Fibroblast of lung (primary cell): ENCODE measurements at regions not wholly inside any gene's neighbourhood (a gene's known extent, or its start where the extent isn't known, plus 50 kb on each side); places are given as distances from the start of the nearest gene placed in this dataset.

Experiments used
- DNase-seq, 2 donors: peaks; one replicate each; pipeline versions ENCODE4 v3.0.0 to v3.0.0-alpha.2; 2010; ENCODE audit warnings: low read depth in 2 of 2
- H2AFZ ChIP-seq: 2 replicates; pipeline ENCODE4 v1.5.1; 2012; ENCODE audit warnings: low read length, control low read depth, inconsistent platforms
- H3K27ac ChIP-seq: 2 replicates; pipeline ENCODE4 v1.5.1; 2011; ENCODE audit warnings: low read length, control low read depth; ENCODE audit not compliant: insufficient read depth
- H3K27me3 ChIP-seq: 2 replicates; pipeline ENCODE4 v1.5.1; 2011; ENCODE audit warnings: mild to moderate bottlenecking, low read length; ENCODE audit not compliant: control insufficient read depth, insufficient read depth
- H3K36me3 ChIP-seq: 2 replicates; pipeline ENCODE4 v1.5.1; 2011; ENCODE audit warnings: low read length; ENCODE audit not compliant: control insufficient read depth, insufficient read depth
- H3K4me1 ChIP-seq: 2 replicates; pipeline ENCODE4 v1.5.1; 2011; ENCODE audit warnings: low read length; ENCODE audit not compliant: control insufficient read depth, insufficient read depth; ENCODE audit errors: extremely low read depth
- H3K4me2 ChIP-seq: 2 replicates; pipeline ENCODE4 v1.5.1; 2011; ENCODE audit warnings: low read length, control low read depth; ENCODE audit not compliant: insufficient read depth; ENCODE audit errors: extremely low read depth
- H3K4me3 ChIP-seq, 4 experiments: fragments of 200-600 bp in 1 of 4; sonication (generic) in 1 of 4; replicated peaks in 1 of 4; 2 replicates each; pipeline ENCODE4 v1.5.1; 2011 to 2016; ENCODE audit warnings: low read length in 4 of 4, low read depth in 3 of 4, mild to moderate bottlenecking in 3 of 4, control low read depth in 2 of 4, inconsistent platforms in 1 of 4, mixed read lengths in 1 of 4; ENCODE audit not compliant: insufficient read depth in 1 of 4; ENCODE audit errors: control extremely low read depth in 1 of 4
- H3K79me2 ChIP-seq: 2 replicates; pipeline ENCODE4 v1.5.1; 2012; ENCODE audit warnings: mild to moderate bottlenecking, low read length, inconsistent platforms; ENCODE audit not compliant: control insufficient read depth, insufficient read depth
- H3K9ac ChIP-seq: 2 replicates; pipeline ENCODE4 v1.5.1; 2011; ENCODE audit warnings: mild to moderate bottlenecking, low read length, control low read depth; ENCODE audit not compliant: insufficient read depth
- H3K9me3 ChIP-seq: 2 replicates; pipeline ENCODE4 v1.5.1; 2012; ENCODE audit warnings: low read depth, low read length; ENCODE audit not compliant: control insufficient read depth, insufficient read depth
- H4K20me1 ChIP-seq: 2 replicates; pipeline ENCODE4 v1.5.1; 2011; ENCODE audit warnings: low read length; ENCODE audit not compliant: control insufficient read depth, insufficient read depth; ENCODE audit errors: extremely low read depth
- EZH2 ChIP-seq: IDR thresholded peaks from 2 replicates; pipeline ENCODE4 v1.5.1; 2012; ENCODE audit warnings: low read length, control low read depth, mild to moderate bottlenecking; ENCODE audit errors: missing control alignments
- TF ChIP-seq, protein P1 (sequence below), 2 donors: IDR thresholded peaks in 1 of 2; conservative IDR thresholded peaks in 1 of 2; 1 replicate in 1 of 2; 2 replicates in 1 of 2; pipeline ENCODE4 v1.5.1; 2011 to 2012; ENCODE audit warnings: low read length in 2 of 2, control low read depth in 1 of 2, inconsistent platforms in 1 of 2, low read depth in 1 of 2, mild to moderate bottlenecking in 1 of 2

DNA sequence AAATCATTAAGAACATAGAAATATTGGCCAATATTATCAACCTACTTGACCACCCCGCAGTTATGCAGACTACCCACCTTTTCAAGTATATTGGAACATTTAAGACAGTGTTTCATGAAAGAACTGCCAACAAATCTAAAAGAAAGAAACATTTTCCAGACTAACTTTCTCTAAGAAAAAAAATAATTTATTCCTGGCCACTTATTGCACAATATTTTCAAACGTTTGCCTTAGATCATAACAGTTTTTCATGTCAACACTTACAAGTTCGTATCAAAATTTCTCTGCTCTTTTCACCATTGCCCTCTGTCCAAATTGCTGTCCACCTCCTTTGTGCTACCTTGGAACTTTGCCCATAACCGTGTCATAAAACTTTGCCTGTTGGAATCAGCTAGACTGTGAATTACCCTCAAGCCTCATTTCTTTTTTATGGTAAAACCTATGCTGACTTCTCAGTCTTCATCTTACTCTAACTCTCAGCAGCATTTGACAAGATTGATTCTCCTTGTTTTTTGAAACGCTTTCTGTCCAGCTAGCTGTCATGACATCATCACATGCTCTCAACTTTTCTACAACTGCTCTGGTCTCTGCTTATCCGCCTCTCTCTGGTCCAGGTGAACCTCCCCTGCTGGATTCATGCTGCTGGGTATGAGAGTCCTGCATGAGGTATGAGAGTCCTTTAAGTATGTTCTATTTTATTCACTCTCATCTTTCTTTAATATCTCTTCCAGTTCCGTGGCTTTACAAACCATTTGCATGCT, 92.8 kb upstream of the CHRM3 start:
- no peaks in the 10 kb centered on the region for H4K20me1 ChIP-seq
- H3K27me3 ChIP-seq: no peaks in the 10 kb centered on the region
- H3K9me3 ChIP-seq: no peaks in the 10 kb centered on the region
- H3K9ac ChIP-seq: no peak overlapping the region
- H3K27ac ChIP-seq: no peak overlapping the region
- DNase-seq: no peak
- TF ChIP-seq, protein P1, sequence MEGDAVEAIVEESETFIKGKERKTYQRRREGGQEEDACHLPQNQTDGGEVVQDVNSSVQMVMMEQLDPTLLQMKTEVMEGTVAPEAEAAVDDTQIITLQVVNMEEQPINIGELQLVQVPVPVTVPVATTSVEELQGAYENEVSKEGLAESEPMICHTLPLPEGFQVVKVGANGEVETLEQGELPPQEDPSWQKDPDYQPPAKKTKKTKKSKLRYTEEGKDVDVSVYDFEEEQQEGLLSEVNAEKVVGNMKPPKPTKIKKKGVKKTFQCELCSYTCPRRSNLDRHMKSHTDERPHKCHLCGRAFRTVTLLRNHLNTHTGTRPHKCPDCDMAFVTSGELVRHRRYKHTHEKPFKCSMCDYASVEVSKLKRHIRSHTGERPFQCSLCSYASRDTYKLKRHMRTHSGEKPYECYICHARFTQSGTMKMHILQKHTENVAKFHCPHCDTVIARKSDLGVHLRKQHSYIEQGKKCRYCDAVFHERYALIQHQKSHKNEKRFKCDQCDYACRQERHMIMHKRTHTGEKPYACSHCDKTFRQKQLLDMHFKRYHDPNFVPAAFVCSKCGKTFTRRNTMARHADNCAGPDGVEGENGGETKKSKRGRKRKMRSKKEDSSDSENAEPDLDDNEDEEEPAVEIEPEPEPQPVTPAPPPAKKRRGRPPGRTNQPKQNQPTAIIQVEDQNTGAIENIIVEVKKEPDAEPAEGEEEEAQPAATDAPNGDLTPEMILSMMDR (conservative IDR thresholded peaks at IDR 0.05 in 1 of 2, IDR thresholded peaks at IDR 0.05 in 1 of 2; ENCODE audit: low read depth in 1 of 2, low read length in 2 of 2): no peak
- no peak for TF ChIP-seq EZH2
- no peaks in the 10 kb centered on the region for H3K36me3 ChIP-seq
- H3K4me3 ChIP-seq: no peak overlapping the region
- no peak overlapping the region for H2AFZ ChIP-seq
- H3K4me1 ChIP-seq: no peaks in the 10 kb centered on the region
- H3K79me2 ChIP-seq: no peaks in the 10 kb centered on the region
- H3K4me2 ChIP-seq: no peak overlapping the region

GRCh38 chr1:239288820-239289554, 97.4 kb upstream of the CHRM3 start:
- no peak overlapping the region for H3K4me3 ChIP-seq
- no peak overlapping the region for H2AFZ ChIP-seq
- no peaks in the 10 kb centered on the region for H3K36me3 ChIP-seq
- no peak overlapping the region for H3K4me2 ChIP-seq
- H3K27me3 ChIP-seq: no peaks in the 10 kb centered on the region
- no peak overlapping the region for H3K9ac ChIP-seq
- peak in 1 of 2 donors; percentile 15 for DNase-seq
- TF ChIP-seq, protein P1 (conservative IDR thresholded peaks at IDR 0.05 in 1 of 2, IDR thresholded peaks at IDR 0.05 in 1 of 2; ENCODE audit: low read depth in 1 of 2, low read length in 2 of 2): no peak
- H3K9me3 ChIP-seq: no peaks in the 10 kb centered on the region
- H3K27ac ChIP-seq: no peak overlapping the region
- H4K20me1 ChIP-seq: no peaks in the 10 kb centered on the region
- H3K4me1 ChIP-seq: no peaks in the 10 kb centered on the region
- no peaks in the 10 kb centered on the region for H3K79me2 ChIP-seq

- H3K36me3 ChIP-seq: no peaks in the 10 kb centered on the region
- no peaks in the 10 kb centered on the region for H3K4me1 ChIP-seq
- H4K20me1 ChIP-seq: no peaks in the 10 kb centered on the region
- no peaks in the 10 kb centered on the region for H3K27me3 ChIP-seq
- H3K79me2 ChIP-seq: no peaks in the 10 kb centered on the region
- H3K9ac ChIP-seq: no peak overlapping the region
- TF ChIP-seq, protein P1 (conservative IDR thresholded peaks at IDR 0.05 in 1 of 2, IDR thresholded peaks at IDR 0.05 in 1 of 2; ENCODE audit: low read depth in 1 of 2, low read length in 2 of 2): no peak
- TF ChIP-seq EZH2: no peak
- no peak overlapping the region for H3K4me2 ChIP-seq
- no peak for DNase-seq
- H3K27ac ChIP-seq: no peak overlapping the region
- no peak overlapping the region for H3K4me3 ChIP-seq
- H2AFZ ChIP-seq: no peak overlapping the region
- no peaks in the 10 kb centered on the region for H3K9me3 ChIP-seq
These were observed 99.1 kb upstream of the CHRM3 start for GRCh38 chr1:239287296-239287695.
